HepG2 (cell line): ENCODE measurements at regions not wholly inside any gene's neighbourhood (a gene's known extent, or its start where the extent isn't known, plus 50 kb on each side); places are given as distances from the start of the nearest gene placed in this dataset.

ENCODE experiments used
- EHMT2 ChIP-seq: fragments of 200-600 bp; sonication (generic); IDR thresholded peaks from 2 replicates; pipeline ENCODE4 v1.7.0; 2017; ENCODE audit warnings: antibody characterized with exemption, low read depth, low read length, borderline replicate concordance
- HMGXB4 ChIP-seq, 2 experiments: sonication (generic) in 1 of 2; formaldehyde crosslinking in 1 of 2; IDR thresholded peaks; 2 replicates each; pipeline versions ENCODE4 v1.4.0 to v1.6.1; 2018 to 2020; ENCODE audit warnings: missing genetic modification reagents in 2 of 2, borderline replicate concordance in 1 of 2, low read depth in 1 of 2, mild to moderate bottlenecking in 1 of 2, missing biosample characterization in 1 of 2
- IKZF1 ChIP-seq: fragments of 450-650 bp; IDR thresholded peaks from 2 replicates; pipeline ENCODE4 v1.7.1; 2016
- MATR3 ChIP-seq: sonication (generic); formaldehyde crosslinking; IDR thresholded peaks from 2 replicates; pipeline ENCODE4 v1.4.0; 2020; ENCODE audit warnings: missing genetic modification reagents
- NR2F6 ChIP-seq, 2 experiments: IDR thresholded peaks; 2 replicates each; pipeline ENCODE4 v1.6.1; 2016; ENCODE audit warnings: antibody characterized with exemption in 1 of 2, mild to moderate bottlenecking in 1 of 2
- PHF21A ChIP-seq: sonication (generic); formaldehyde crosslinking; IDR thresholded peaks from 2 replicates; pipeline ENCODE4 v1.5.0; 2020; ENCODE audit warnings: mild to moderate bottlenecking, missing genetic modification reagents
- POLR2A ChIP-seq, 2 experiments: IDR thresholded peaks; 2 replicates each; pipeline ENCODE4 v1.6.1; 2011; ENCODE audit warnings: low read depth in 2 of 2, low read length in 2 of 2, mild to moderate bottlenecking in 1 of 2, moderate library complexity in 1 of 2; ENCODE audit not compliant: insufficient read depth in 1 of 2
- RCOR2 ChIP-seq: IDR thresholded peaks from 2 replicates; pipeline ENCODE4 v1.6.1; 2016; ENCODE audit warnings: missing biosample characterization, missing genetic modification reagents
- RXRA ChIP-seq: sonication (generic); formaldehyde crosslinking; IDR thresholded peaks from 2 replicates; pipeline ENCODE4 v1.5.1; 2020; ENCODE audit warnings: missing genetic modification reagents
- RXRB ChIP-seq: IDR thresholded peaks from 2 replicates; pipeline ENCODE4 v1.6.1; 2016; ENCODE audit warnings: borderline replicate concordance, missing genetic modification reagents, missing compliant biosample characterization
- SMAD1 ChIP-seq: sonication (generic); formaldehyde crosslinking; IDR thresholded peaks from 2 replicates; pipeline ENCODE4 v1.4.0; 2020; ENCODE audit warnings: missing genetic modification reagents, low read depth, mild to moderate bottlenecking, borderline replicate concordance
- ZBTB4 ChIP-seq: sonication (generic); formaldehyde crosslinking; IDR thresholded peaks from 2 replicates; pipeline ENCODE4 v1.4.0; 2020; ENCODE audit warnings: missing genetic modification reagents, mild to moderate bottlenecking, borderline replicate concordance
- ZFP62 ChIP-seq: sonication (generic); formaldehyde crosslinking; IDR thresholded peaks from 2 replicates; pipeline ENCODE4 v1.4.0; 2020; ENCODE audit warnings: missing genetic modification reagents
- ZHX1 ChIP-seq: sonication (generic); formaldehyde crosslinking; IDR thresholded peaks from 2 replicates; pipeline ENCODE4 v1.8.1; 2022; ENCODE audit warnings: low read depth, mild to moderate bottlenecking, missing genetic modification reagents
- ZNF292 ChIP-seq: sonication (generic); formaldehyde crosslinking; IDR thresholded peaks from 2 replicates; pipeline ENCODE4 v1.8.1; 2022; ENCODE audit warnings: mild to moderate bottlenecking, low read depth, missing genetic modification reagents, borderline replicate concordance
- ZNF383 ChIP-seq: sonication (generic); formaldehyde crosslinking; IDR thresholded peaks from 2 replicates; pipeline ENCODE4 v1.4.0; 2020; ENCODE audit warnings: missing genetic modification reagents, mild to moderate bottlenecking, borderline replicate concordance
- ZNF550 ChIP-seq: sonication (generic); formaldehyde crosslinking; IDR thresholded peaks from 2 replicates; pipeline ENCODE4 v1.4.0; 2020; ENCODE audit warnings: mild to moderate bottlenecking, missing genetic modification reagents, borderline replicate concordance
- ZNF672 ChIP-seq: sonication (generic); formaldehyde crosslinking; IDR thresholded peaks from 2 replicates; pipeline ENCODE4 v1.8.1; 2022; ENCODE audit warnings: missing genetic modification reagents
- TF ChIP-seq, protein P1 (sequence below): sonication (generic); formaldehyde crosslinking; IDR thresholded peaks from 2 replicates; pipeline ENCODE4 v1.4.0; 2020; ENCODE audit warnings: missing genetic modification reagents

- TF ChIP-seq POLR2A (IDR thresholded peaks at IDR 0.05; ENCODE audit: insufficient read depth in 1 of 2, low read depth in 2 of 2, low read length in 2 of 2) (no peak), ZNF292 (peak; percentile 48; the same call in 1 of the 2 replicates), ZBTB4 (0 out of 2 replicates have a peak, but pooled peaks have one; percentile 11), NR2F6 (IDR thresholded peaks at IDR 0.05) (peak; percentile 16; the same call in 1 of the 2 replicates), NR2F6 (CRISPR knock-in tag; IDR thresholded peaks at IDR 0.05) (peak; percentile 59), SMAD1 (no peak), RXRB (CRISPR knock-in tag) (peak; percentile 87), IKZF1 (no peak), ZNF550 (CRISPR knock-in tag) (no peak), HMGXB4 (CRISPR knock-in tag; IDR thresholded peaks at IDR 0.05; ENCODE audit: borderline replicate concordance in 1 of 2, low read depth in 1 of 2) (peak in 1 of 2 experiments; percentile 27; a peak in 1 of 4 replicates), ZFP62 (no peak), RXRA (peak; percentile 95), MATR3 (CRISPR knock-in tag) (no peak), EHMT2 (no peak), ZNF672 (CRISPR knock-in tag) (no peak), RCOR2 (no peak), PHF21A (CRISPR knock-in tag) (no peak), ZHX1 (no peak), ZNF383 (CRISPR knock-in tag) (no peak)
- TF ChIP-seq, protein P1, sequence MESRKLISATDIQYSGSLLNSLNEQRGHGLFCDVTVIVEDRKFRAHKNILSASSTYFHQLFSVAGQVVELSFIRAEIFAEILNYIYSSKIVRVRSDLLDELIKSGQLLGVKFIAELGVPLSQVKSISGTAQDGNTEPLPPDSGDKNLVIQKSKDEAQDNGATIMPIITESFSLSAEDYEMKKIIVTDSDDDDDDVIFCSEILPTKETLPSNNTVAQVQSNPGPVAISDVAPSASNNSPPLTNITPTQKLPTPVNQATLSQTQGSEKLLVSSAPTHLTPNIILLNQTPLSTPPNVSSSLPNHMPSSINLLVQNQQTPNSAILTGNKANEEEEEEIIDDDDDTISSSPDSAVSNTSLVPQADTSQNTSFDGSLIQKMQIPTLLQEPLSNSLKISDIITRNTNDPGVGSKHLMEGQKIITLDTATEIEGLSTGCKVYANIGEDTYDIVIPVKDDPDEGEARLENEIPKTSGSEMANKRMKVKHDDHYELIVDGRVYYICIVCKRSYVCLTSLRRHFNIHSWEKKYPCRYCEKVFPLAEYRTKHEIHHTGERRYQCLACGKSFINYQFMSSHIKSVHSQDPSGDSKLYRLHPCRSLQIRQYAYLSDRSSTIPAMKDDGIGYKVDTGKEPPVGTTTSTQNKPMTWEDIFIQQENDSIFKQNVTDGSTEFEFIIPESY, result peak; percentile 83
These were observed 167.8 kb upstream of the HAAO start (continued) for GRCh38 chr2:42960002-42960841.
